GM21360 (cell line): ENCODE measurements at regions not wholly inside any gene's neighbourhood (a gene's known extent, or its start where the extent isn't known, plus 50 kb on each side); places are given as distances from the start of the nearest gene placed in this dataset.
"Not testable (repeated sequence)": the region's sequence is repeated elsewhere in the genome, so short reads cannot be mapped to it uniquely, and the experiment has no call there.

Source experiments
- ATAC-seq: cut with Tn5 transposase; IDR thresholded peaks from one replicate; pipeline ENCODE4 v1.9.1; 2021; ENCODE audit warnings: mild to moderate bottlenecking, moderate library complexity; ENCODE audit not compliant: unreplicated experiment

DNA sequence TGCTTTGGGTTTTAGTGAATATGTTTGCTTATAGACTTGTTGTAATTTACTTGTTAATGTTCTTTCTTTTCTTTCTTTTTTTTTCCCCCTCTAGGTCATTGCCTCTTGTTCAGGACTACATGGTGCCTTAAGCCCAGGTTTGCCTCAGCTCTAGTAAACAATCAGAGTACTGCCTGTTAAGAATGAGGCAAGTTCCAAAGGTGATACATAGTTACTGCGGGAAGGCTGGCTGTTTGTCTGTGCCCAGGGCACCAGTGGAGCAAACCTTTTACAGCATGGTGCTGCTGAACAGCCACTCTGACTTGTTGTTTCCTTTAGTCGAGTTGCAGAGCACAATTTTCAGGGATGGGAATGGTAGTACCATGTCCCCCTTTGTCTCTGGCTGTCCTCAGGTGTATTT lies 517.2 kb downstream of the NYAP2 start:
- no peak for ATAC-seq

DNA sequence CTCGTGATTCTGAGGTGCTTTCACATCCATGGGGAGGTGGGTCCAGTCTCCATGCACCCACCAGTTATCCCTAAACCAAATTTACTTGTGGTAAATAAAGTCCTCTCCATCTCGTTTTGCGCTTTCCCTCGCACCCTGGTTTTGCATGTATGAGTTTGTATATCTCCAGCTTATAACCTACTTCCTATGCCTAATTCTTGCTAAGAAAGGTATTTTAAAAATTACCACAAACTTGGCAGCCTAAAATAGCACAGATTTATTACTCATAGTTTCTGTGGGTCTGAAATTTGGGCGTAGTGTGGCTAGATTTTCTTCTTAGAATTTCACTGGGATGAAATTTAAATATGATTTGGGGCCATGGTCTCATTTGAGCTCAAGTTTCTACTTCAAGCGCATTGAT lies 511.5 kb downstream of the NYAP2 start:
- no peak for ATAC-seq

DNA sequence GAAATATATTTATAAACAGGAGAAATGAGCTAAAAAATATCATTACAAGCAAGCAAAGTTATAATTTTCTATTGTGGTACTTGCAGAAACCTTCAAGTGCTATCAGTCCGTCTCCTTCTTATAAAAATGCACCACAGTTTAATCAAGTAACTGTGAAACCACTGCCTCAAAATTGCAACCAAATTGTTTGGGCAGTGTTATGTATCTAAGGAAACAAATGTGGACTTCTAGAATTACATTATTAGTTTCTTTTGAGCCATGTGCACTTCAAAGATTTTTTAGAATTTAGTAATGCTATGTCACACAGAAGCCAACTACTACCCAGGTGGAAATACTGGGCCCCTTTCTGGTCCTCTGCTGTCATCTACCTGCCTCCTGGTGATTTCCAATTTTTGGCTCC lies 495.6 kb downstream of the NYAP2 start:
- ATAC-seq: no peak

DNA sequence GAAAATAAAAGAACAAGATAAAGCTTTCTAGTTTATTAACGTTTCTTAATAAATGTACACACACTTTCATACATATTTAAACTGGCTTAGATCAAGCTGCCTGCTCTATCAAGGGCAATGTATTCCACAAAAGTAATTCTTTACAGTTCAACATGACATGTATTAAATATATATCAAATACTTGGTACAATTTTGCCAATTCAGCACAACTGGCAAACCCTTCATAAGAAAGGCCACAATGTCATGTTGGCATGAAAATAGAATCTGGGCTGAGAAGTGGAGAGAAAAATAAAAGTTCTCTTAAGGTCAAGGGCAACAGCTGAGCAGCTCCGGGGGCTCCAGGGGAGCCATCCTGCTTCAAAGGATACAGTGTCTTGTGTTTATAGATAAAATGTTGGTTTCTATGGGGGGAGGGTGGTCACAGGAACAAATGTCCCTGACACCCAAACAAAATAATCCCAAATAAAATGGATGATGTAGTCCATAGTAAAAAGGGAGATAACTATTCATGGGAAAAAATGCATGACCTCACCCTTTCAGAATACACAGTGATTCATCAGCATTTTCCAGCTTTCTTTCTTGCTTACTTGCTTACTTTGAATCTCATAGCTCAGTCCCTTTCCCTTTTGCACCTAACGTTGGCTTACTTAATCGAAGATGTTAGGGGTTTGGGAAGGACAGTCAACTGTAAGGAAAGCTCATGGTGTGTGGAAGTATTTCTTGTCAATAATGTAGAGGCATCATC lies 494.9 kb downstream of the NYAP2 start:
- ATAC-seq: no peak

GRCh38 chr2:225893151-225893550 lies 493.6 kb downstream of the NYAP2 start:
- no peak for ATAC-seq

DNA sequence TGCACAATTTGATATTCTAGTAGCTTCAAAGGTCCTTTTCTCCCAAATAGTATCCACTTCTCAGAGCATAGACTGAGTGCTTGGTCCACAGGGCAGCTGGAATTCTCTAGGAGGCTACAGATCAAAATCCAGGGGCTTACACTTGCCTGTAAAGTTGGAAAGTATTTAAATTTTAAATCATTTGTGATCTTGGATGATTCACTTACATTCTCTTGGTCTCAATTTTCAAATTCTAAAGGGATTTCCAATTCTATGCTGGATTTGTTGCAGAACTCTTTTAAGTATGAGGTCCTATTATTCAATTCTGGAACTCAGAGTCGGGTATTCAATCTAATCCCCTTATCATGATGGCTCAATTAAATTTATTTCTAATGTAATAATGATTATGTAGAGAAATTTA lies 492.3 kb downstream of the NYAP2 start:
- ATAC-seq: no peak

- no peak for ATAC-seq
Measured at GRCh38 chr2:225891013-225891412, 491.5 kb downstream of the NYAP2 start.

- ATAC-seq: peak; percentile 91
Measured at GRCh38 chr2:225889452-225889851, 489.9 kb downstream of the NYAP2 start.

DNA sequence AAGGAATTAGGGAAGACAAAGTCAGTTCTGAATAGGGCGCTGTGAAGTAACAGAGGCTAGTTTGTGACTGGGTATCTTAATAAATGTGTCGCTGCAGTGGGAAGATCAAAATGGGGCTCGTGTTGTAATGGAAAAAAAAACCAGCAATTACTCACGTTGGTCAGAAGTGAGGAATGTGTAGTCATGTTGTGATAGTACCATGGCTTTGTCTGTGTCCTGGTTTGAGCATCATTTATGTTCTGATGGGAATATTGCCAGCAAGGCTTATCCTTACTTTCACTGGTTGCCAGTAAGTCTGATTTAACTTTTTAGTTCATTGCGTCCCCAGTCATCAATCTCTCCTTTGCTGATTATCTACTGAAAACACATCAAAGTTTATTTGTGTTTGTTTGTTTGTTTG lies 467.6 kb downstream of the NYAP2 start:
- no peak for ATAC-seq

GRCh38 chr2:225865468-225865867 lies 466.0 kb downstream of the NYAP2 start:
- no peak for ATAC-seq

GRCh38 chr2:225864394-225864793 lies 464.9 kb downstream of the NYAP2 start:
- ATAC-seq: no peak

DNA sequence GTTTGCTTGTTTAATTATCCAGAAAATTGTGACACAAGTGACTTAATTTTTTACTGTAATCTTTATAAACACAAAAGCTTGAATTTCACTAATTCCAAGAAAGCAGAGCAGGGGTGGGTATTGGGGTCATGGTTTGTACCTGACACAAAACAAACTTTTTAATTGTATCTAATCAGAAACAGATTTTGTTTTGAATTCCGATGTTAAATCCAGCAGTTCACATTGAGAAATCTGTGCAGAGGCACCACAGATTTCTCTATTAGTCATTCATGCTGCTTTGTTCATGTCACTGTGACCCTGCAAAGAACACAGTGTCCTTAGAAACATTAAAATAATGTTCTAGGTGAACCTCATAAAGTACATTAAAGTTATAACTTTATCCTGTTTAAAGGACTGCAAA lies 443.4 kb downstream of the NYAP2 start:
- ATAC-seq: no peak

GRCh38 chr2:225841314-225841713 lies 441.8 kb downstream of the NYAP2 start:
- ATAC-seq: no peak

DNA sequence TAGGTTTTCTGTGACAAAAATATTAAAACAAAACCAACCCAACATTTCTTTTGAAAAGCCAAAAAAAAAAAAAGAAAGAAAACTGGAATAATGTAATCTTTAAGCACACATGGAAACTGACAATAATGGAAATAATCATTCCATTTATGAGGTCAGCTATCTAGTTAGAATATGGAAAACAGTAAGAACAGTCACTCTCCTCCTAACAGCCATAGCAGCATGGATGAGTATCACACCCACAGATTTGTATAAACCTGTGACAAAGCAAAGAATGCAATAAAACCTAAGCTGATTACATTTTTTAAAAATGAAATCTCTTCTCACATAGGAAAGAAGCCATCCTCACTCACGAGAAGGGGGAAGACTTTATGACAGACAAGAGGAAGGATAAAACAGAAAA lies 437.8 kb downstream of the NYAP2 start:
- ATAC-seq: no peak

DNA sequence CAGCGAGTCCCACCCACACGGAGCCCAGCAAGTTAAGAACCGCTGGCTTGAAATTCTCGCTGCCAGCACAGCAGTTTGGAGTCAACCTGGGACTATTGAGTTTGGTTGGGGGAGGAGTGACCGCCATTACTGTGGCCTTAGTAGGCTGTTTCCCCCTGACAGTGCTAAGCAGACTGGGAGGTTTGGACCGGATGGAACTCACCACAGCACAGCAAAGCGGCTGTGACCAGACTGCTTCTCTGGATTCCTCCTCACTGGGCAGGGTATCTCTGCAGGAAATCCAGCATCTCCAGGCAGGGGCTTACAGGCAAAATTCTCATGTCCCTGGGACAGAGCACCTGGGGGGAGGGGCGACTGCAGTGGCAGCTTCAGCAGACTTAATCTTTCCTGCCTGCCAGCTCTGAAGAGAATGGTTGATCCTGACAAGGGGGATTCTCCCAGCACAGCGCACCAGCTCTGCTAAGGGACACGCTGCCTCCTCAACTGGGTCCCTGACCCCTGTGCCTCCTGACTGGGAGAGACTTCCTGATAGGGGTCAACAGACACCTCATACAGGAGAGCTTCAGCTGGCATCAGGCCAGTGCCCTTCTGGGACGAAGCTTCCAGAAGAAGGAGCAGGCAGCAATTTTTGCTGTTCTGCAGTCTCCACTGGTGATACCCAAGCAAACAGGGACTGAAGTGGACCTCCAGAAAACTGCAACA lies 425.4 kb downstream of the NYAP2 start:
- ATAC-seq: no peak

GRCh38 chr2:225821351-225821750 lies 421.8 kb downstream of the NYAP2 start:
- no peak for ATAC-seq

- no peak for ATAC-seq
Measured at GRCh38 chr2:225820826-225821225, 421.3 kb downstream of the NYAP2 start.

- no peak for ATAC-seq
Measured at GRCh38 chr2:225814554-225814953, 415.0 kb downstream of the NYAP2 start.

GRCh38 chr2:225806105-225806504 lies 406.6 kb downstream of the NYAP2 start:
- no peak for ATAC-seq

- not testable (repeated sequence) for ATAC-seq
Measured at GRCh38 chr2:225802076-225802475, 402.6 kb downstream of the NYAP2 start.

GRCh38 chr2:225797394-225797793 lies 397.9 kb downstream of the NYAP2 start:
- ATAC-seq: no peak

DNA sequence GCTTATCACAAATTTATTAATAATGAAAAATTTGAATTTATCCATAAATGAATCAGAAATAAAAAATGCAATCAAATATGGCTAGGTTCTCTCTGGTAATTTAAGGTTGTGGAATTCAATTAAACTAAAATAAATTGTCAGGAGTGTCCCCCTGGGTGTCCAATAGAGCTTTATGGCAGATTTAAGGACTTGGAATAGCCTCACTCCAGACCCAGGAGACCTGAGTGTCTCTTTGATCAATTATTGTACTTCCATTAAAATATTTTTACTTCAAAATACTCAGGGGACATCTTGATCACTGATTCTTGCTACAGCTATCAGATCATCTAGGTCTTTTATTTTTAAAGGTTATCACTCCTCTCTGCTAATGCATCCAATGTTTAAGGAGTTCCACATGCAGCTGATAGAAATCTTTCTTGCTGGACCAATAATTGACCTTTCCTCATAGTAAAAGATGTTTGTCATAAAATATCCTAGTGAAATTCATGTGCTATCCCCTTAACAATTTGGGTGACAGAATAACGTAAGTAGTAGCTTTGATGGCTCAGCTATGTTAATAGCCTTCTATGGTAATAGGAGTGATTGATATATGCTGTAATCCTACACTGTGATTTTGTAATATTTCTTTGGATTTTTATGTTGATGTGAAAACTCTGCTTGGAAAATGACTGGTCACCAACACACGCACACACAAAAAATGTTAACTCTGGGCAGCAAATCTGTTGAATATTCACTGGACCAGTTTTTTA lies 395.3 kb downstream of the NYAP2 start:
- ATAC-seq: no peak
